Neural cell (in vitro differentiated cells): ENCODE measurements at regions not wholly inside any gene's neighbourhood (a gene's known extent, or its start where the extent isn't known, plus 50 kb on each side); places are given as distances from the start of the nearest gene placed in this dataset.

Experiments
- H2AFZ ChIP-seq: fragments of 200-600, 300-800 bp; sonication (generic), shearing (Covaris generic); 2 replicates; pipeline ENCODE4 v1.6.0; 2014; ENCODE audit warnings: low read depth, mild to moderate bottlenecking, antibody characterized with exemption, low read length, moderate library complexity
- H3F3A ChIP-seq: fragments of 200-600 bp; shearing (Covaris generic); 2 replicates; pipeline ENCODE4 v1.6.1; 2016; ENCODE audit warnings: mild to moderate bottlenecking, moderate library complexity, mixed read lengths, antibody characterized with exemption, low read length; ENCODE audit not compliant: insufficient read depth, poor library complexity, severe bottlenecking
- H3K27ac ChIP-seq: fragments of 200-600, 300-800 bp; sonication (generic), shearing (Covaris generic); 2 replicates; pipeline ENCODE4 v1.5.1; 2014; ENCODE audit warnings: mild to moderate bottlenecking, low read length, moderate library complexity
- H3K27me3 ChIP-seq: fragments of 300-800, 200-600 bp; sonication (generic), shearing (Covaris generic); 2 replicates; pipeline ENCODE4 v1.6.0; 2014; ENCODE audit warnings: mild to moderate bottlenecking, low read depth, low read length, moderate library complexity; ENCODE audit not compliant: insufficient read depth
- H3K36me3 ChIP-seq: fragments of 300-800, 200-600 bp; sonication (generic), shearing (Covaris generic); 2 replicates; pipeline ENCODE4 v1.5.1; 2014; ENCODE audit warnings: mild to moderate bottlenecking, antibody characterized with exemption, low read length, moderate library complexity; ENCODE audit not compliant: insufficient read depth
- H3K4me2 ChIP-seq: fragments of 300-800, 200-600 bp; sonication (generic), shearing (Covaris generic); 2 replicates; pipeline ENCODE4 v1.6.0; 2014; ENCODE audit warnings: mild to moderate bottlenecking, low read length
- H3K4me3 ChIP-seq: fragments of 300-800, 200-600 bp; sonication (generic), shearing (Covaris generic); 2 replicates; pipeline ENCODE4 v1.5.1; 2014; ENCODE audit warnings: mild to moderate bottlenecking, low read length, moderate library complexity
- H3K79me2 ChIP-seq: fragments of 200-600 bp; shearing (Covaris generic); replicated peaks from 2 replicates; pipeline ENCODE4 v1.6.0; 2014; ENCODE audit warnings: mild to moderate bottlenecking, low read length, moderate library complexity; ENCODE audit not compliant: insufficient read depth
- H3K9ac ChIP-seq: fragments of 300-800, 200-600 bp; sonication (generic), shearing (Covaris generic); 2 replicates; pipeline ENCODE4 v1.6.1; 2016; ENCODE audit warnings: mild to moderate bottlenecking, low read length, mixed read lengths
- H3K9me2 ChIP-seq: fragments of 200-600 bp; shearing (Covaris generic); 2 replicates; pipeline ENCODE4 v1.6.1; 2016; ENCODE audit warnings: mild to moderate bottlenecking, low read length, mixed read lengths; ENCODE audit not compliant: insufficient read depth
- H3K9me3 ChIP-seq: fragments of 200-600, 300-800 bp; sonication (generic), shearing (Covaris generic); 2 replicates; pipeline ENCODE4 v1.6.1; 2016; ENCODE audit warnings: mild to moderate bottlenecking, mixed run types, low read length, moderate library complexity, mixed read lengths
- H4K20me1 ChIP-seq: fragments of 200-600 bp; shearing (Covaris generic); 2 replicates; pipeline ENCODE4 v1.6.1; 2016; ENCODE audit warnings: mild to moderate bottlenecking, mixed run types; ENCODE audit not compliant: insufficient read depth
- CTCF ChIP-seq: fragments of 450-650 bp; IDR thresholded peaks from 2 replicates; pipeline ENCODE4 v1.5.1; 2014; ENCODE audit warnings: antibody characterized with exemption, mild to moderate bottlenecking, moderate library complexity; ENCODE audit not compliant: poor library complexity, severe bottlenecking
- EP300 ChIP-seq: fragments of 450-650 bp; conservative IDR thresholded peaks from 2 replicates; pipeline ENCODE4 v1.6.1; 2014; ENCODE audit warnings: antibody characterized with exemption, mild to moderate bottlenecking, moderate library complexity; ENCODE audit not compliant: poor library complexity, severe bottlenecking
- EZH2 ChIP-seq: fragments of 200-600, 300-800 bp; shearing (Covaris generic), sonication (generic); IDR thresholded peaks from 2 replicates; pipeline ENCODE4 v1.6.1; 2014; ENCODE audit warnings: antibody characterized with exemption, low read length, borderline replicate concordance, mild to moderate bottlenecking; ENCODE audit not compliant: insufficient read depth, poor library complexity, severe bottlenecking
- MXI1 ChIP-seq: fragments of 450-650 bp; conservative IDR thresholded peaks from 2 replicates; pipeline ENCODE4 v1.6.1; 2014; ENCODE audit warnings: antibody characterized with exemption, mild to moderate bottlenecking; ENCODE audit not compliant: poor library complexity, severe bottlenecking
- POLR2AphosphoS5 ChIP-seq: IDR thresholded peaks from 2 replicates; pipeline ENCODE4 v1.6.1; 2012
- RAD21 ChIP-seq: fragments of 450-650 bp; conservative IDR thresholded peaks from 2 replicates; pipeline ENCODE4 v1.6.1; 2014; ENCODE audit warnings: antibody characterized with exemption, mild to moderate bottlenecking, moderate library complexity
- REST ChIP-seq: IDR thresholded peaks from 2 replicates; pipeline ENCODE4 v1.6.1; 2012; ENCODE audit warnings: borderline replicate concordance
- SMC3 ChIP-seq: fragments of 450-650 bp; conservative IDR thresholded peaks from 2 replicates; pipeline ENCODE4 v1.6.1; 2014; ENCODE audit warnings: antibody characterized with exemption, mild to moderate bottlenecking, moderate library complexity; ENCODE audit not compliant: poor library complexity
- TAF1 ChIP-seq: IDR thresholded peaks from 2 replicates; pipeline ENCODE4 v1.6.1; 2012; ENCODE audit warnings: low read depth

- Histone ChIP-seq H3K9me2 (no peaks in the 10 kb centered on the region), H3K79me2 (no peaks in the 10 kb centered on the region), H4K20me1 (no peaks in the 10 kb centered on the region), H2AFZ (no peak overlapping the region), H3K9ac (no peak overlapping the region), H3F3A (no peaks in the 10 kb centered on the region), H3K4me2 (no peak overlapping the region), H3K9me3 (no peaks in the 10 kb centered on the region), H3K4me3 (no peak overlapping the region), H3K27ac (no peak overlapping the region), H3K36me3 (no peaks in the 10 kb centered on the region), H3K27me3 (no peaks in the 10 kb centered on the region)
- TF ChIP-seq EZH2 (no peak), SMC3 (no peak), MXI1 (no peak), EP300 (no peak)
Observed at GRCh38 chr10:78982726-78983125, 86.0 kb upstream of the ZMIZ1 start.

- TF ChIP-seq TAF1 (no peak), CTCF (no peak), MXI1 (no peak), REST (no peak), RAD21 (no peak), POLR2AphosphoS5 (no peak), EP300 (no peak), SMC3 (no peak), EZH2 (no peak)
- Histone ChIP-seq H3K36me3 (no peaks in the 10 kb centered on the region), H3K4me3 (no peak overlapping the region), H3K9me3 (no peaks in the 10 kb centered on the region), H3F3A (no peaks in the 10 kb centered on the region), H3K9me2 (no peaks in the 10 kb centered on the region), H3K27ac (no peak overlapping the region), H3K4me2 (no peak overlapping the region), H4K20me1 (no peaks in the 10 kb centered on the region), H3K9ac (no peak overlapping the region), H2AFZ (no peak overlapping the region), H3K79me2 (no peaks in the 10 kb centered on the region), H3K27me3 (no peaks in the 10 kb centered on the region)
Observed at GRCh38 chr10:78983608-78984007, 85.2 kb upstream of the ZMIZ1 start.
